D341Med (cell line): ENCODE measurements at regions not wholly inside any gene's neighbourhood (a gene's known extent, or its start where the extent isn't known, plus 50 kb on each side); places are given as distances from the start of the nearest gene placed in this dataset.
"Not testable (repeated sequence)": the region's sequence is repeated elsewhere in the genome, so short reads cannot be mapped to it uniquely, and the experiment has no call there.

Experiments used
- DNase-seq: peaks from one replicate; pipeline ENCODE4 v3.0.0; 2012; ENCODE audit warnings: low spot score

DNA sequence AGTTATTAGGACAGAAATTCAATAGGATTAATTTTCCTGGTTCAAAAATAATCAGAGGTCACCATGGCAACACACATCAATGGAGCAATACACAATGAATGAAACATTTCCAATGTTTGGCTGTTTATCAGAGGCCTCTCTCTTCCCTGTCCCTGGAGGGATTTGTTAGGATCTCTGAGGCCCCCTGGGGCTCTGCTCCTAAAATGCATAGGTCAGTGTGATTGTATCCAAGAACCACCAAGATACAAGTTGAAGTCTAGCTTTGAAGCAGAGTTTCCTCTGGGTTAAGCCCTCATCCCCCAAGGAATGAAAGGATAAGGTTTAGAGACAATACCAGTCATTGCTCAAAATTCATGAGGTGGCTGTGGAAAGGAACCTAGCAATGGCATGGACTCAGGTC is 561.2 kb upstream of the C16orf82 start:
- no peak for DNase-seq

GRCh38 chr16:26508946-26509345 is 557.8 kb upstream of the C16orf82 start:
- not testable (repeated sequence) for DNase-seq

DNA sequence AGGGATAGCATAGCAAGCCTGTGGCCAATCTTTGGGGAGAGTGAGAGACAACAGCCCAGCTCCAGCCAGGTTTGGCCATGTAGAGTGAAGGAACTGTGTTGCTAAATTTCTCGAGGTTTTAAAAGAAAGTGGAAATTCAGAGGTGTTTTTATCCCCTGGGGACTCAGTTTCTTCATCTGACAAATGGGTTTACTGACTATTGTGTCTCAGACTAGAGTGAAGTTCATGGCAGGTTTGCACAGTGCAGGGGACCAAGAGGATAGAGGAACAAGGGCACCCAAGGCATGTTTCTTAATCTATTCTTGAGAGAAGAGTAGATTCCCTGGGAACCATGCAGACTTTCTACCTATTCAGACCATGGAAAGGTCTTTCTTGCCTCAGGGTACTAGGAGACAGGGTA is 555.8 kb upstream of the C16orf82 start:
- no peak for DNase-seq

- no peak for DNase-seq
These were observed 555.3 kb upstream of the C16orf82 start for GRCh38 chr16:26511463-26511862.

DNA sequence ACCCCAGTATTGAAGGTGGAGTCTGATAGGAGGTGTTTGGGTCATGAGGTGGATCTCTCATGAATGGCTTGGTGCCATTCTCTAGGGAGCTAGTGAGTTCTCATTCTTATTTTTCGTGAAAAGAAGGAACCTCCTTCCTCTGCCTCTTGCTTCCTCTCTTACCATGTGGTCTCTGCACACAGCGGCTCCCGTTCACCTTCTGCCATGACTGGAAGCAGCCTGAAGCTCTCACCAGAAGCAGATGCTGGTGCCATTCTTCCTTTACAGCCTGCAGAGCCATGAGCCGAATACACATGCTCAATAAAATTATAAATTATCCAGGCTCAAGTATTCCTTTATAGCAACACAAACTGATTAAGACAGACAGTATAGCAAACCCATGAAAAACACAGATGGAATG is 545.1 kb upstream of the C16orf82 start:
- no peak for DNase-seq

DNA sequence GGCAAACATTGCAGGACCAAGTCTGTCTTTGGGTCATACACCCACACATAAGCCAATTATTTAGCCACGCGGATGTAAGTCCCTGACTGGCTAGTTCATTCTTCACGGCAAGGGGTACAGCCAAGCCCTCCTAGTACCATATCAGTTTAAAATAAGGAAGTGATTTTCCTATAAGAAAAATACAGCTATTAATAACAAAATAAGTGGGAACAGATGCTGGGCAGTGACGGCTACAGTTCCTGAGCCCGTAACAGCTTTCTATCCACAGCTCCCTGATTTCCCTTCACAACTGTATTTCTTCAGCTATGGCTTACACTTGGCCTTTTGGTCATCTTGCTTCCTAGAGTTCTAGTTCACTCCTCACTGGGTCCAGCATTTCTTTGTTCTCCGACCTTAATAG is 542.4 kb upstream of the C16orf82 start:
- no peak for DNase-seq

DNA sequence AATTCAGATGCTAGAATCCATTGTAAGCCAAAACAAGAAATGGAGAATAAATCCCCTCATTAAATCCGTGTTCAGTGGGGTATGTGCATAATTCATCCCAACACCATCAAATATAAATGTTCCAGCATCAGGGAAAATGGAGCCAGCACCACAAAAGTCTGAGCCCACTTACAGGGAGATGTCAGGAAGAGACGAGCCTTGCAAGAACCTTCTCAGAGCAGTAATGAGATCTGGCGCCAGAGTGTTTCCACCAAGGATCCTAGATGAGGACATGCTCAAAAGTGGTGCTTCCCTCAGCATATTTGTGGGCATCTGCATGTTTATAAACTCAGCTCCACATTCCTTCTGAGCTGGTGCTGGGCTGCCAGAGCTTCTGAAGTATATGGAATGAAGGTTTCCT is 541.9 kb upstream of the C16orf82 start:
- DNase-seq = no peak

DNA sequence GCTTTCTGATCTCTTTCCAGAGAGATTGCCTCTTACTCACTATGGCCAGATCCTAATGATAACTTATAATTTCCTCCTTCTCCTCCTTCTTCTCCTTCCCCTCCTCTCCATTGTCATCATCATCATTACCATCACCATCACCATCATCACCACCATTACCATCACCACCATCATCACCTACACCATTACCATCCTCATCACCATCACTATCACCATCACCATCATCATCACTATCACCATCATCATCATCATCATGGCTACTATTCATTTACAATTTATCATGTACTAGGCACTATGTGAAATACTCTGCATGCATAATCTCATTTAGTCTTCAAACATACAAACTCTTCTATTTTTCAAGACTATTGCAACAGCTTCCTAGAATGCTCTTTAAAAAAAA is 540.9 kb upstream of the C16orf82 start:
- no peak for DNase-seq

DNA sequence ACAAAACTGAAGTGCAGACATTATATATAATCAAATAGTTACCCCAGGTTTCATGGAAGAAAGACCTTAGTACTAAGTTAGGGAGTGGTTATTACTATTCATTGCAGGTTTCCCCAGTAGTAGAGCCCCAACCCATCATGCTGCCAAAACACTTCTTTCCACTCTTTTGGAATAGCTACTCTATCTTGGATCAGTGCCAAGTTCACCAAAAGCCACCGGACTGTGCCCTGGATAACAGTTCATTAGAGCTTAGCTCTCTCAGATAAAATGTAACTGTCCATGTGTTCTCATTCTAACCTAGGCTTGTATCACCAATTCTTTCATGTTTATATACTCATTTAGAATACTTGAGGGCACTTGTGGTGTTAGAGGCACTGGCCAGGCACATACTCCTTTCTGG is 540.1 kb upstream of the C16orf82 start:
- no peak for DNase-seq

GRCh38 chr16:26530584-26531289 is 536.0 kb upstream of the C16orf82 start:
- DNase-seq = no peak

- no peak for DNase-seq
These were observed 535.4 kb upstream of the C16orf82 start for GRCh38 chr16:26531290-26531730.

DNA sequence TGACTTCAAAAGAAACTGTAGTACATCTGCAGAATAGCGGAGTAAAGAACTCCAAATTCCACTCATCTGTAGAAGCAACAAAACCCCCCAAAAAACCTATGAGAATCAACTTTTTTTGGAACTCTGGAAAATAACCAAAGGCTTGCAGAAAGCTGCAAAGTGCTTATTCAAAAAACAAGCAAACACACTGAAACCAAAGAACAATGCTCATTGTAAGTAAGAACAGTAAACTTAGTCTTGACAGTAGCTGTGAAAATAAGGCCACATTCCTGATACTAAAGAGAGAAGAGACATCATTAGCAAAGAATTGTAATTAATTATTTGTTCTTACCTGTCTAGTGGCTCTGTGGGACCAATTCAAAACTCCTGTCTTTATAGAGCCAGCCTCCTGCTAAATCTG is 534.3 kb upstream of the C16orf82 start:
- DNase-seq = no peak

- DNase-seq = no peak
These were observed 524.5 kb upstream of the C16orf82 start for GRCh38 chr16:26542198-26542597.

GRCh38 chr16:26546573-26546972 is 520.2 kb upstream of the C16orf82 start:
- DNase-seq = no peak

- DNase-seq = no peak
These were observed 519.0 kb upstream of the C16orf82 start for GRCh38 chr16:26547681-26548080.

DNA sequence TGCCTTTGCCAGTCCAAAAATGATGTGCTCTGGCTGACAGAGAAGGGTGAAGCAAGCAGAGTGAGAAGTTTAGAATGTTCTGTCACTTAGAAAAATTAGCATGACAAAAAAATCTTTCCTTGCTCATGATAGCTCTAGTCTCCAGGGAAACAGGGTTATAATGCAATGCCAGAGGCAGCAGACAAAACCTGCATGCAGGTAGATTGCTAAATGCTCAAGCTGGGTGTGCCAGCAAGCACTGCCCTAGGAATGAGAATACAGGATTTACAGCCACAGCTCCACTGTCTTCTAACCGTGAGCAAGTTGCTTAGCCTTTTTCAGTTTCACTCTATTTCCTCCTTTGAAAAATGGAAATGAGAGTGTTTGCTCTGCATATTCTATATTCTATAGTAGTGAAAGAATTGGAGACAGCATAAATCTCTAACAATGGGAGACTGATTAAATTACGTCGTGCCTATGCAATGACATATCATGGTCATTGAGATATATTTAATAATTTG is 516.6 kb upstream of the C16orf82 start:
- DNase-seq = no peak

DNA sequence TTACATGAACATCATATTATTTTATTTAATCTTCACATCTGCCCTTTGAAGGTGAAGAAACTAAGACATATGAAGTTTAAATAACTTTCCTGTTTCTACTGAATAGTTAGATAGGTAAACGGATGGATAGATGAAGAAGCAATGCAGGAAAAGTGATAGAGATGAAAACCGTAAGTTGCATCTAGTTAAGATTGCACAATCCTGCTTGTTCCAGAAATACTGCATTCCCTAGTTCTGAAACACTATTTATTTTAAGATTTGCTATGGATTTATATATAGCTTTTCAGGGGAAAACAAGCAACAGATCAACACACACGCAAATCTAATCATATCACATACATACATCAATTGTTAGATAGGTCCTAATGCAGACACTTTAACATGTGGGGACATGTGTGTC is 512.7 kb upstream of the C16orf82 start:
- no peak for DNase-seq

DNA sequence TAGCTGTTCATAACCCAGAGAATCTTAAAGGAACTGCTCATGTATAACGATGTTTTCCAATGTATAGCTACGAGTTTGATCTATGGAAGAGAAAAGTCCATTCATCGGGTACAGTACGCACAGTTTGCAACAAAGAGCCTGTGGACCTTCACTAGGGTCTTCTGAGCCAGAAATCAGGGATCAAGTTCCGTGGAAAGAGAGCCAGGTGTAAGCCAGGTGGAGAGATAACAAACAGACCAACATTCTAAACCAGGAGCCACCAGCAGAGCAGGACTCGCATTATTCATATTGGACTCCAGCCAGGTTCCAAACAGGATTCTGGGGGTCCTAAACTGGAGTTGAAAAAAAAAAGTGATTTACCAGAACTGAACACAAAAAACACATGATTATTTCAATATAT is 505.4 kb upstream of the C16orf82 start:
- DNase-seq = no peak

- DNase-seq = no peak
These were observed 503.7 kb upstream of the C16orf82 start for GRCh38 chr16:26563018-26563417.

GRCh38 chr16:26567356-26567755 is 499.4 kb upstream of the C16orf82 start:
- no peak for DNase-seq

GRCh38 chr16:26569793-26570192 is 496.9 kb upstream of the C16orf82 start:
- peak; percentile 40 for DNase-seq

DNA sequence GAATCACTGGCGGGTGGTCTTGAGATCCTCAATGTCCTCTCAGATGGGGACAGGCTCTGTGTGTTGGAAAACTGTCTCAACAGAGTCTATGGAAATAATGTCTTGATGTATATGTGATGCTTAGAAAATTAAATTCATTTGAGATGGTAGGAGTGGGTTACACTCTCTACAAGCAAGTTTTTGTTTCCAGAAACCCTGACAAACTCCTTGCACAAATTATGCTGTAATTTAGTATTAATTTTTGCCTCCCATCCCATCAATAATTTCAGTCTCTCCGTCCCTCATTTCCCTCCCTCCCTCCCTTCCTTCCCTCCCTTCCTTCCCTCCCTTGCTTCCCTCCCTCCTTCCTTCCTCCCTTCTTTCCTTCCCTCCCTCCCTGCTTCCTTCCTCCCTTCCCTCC is 488.0 kb upstream of the C16orf82 start:
- no peak for DNase-seq

DNA sequence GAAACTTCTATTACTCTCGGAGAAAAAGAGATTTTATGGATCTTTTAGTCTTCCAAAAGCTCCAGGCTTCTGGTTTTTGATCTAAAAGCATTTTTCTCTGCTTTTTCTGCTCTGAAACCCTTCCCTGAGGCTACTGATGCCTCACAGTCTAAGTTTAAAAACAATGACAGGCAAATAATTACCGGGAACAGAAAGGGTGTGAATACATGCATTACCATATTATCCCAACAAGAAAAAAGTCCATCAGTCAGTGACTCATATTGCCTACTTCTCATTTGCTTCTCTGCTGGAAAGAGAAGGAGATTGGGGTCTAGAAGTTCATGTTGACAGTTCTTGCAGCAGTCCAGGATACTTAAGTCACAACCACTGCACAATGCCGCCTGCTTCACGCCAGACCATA is 482.9 kb upstream of the C16orf82 start:
- DNase-seq = no peak

- no peak for DNase-seq
These were observed 473.0 kb upstream of the C16orf82 start for GRCh38 chr16:26593700-26594099.
